Liver (tissue), 3 donors: ENCODE measurements at regions not wholly inside any gene's neighbourhood (a gene's known extent, or its start where the extent isn't known, plus 50 kb on each side); places are given as distances from the start of the nearest gene placed in this dataset.

Experiments
- EGR1 ChIP-seq, 2 donors: IDR thresholded peaks; 2 replicates each; pipeline ENCODE4 v1.6.1; 2016 to 2018; ENCODE audit warnings: antibody characterized with exemption in 2 of 2, low read depth in 2 of 2
- FOXA1 ChIP-seq: IDR thresholded peaks from 2 replicates; pipeline ENCODE4 v1.6.1; 2016; ENCODE audit warnings: antibody characterized with exemption
- GABPA ChIP-seq, 2 donors: IDR thresholded peaks in 1 of 2; conservative IDR thresholded peaks in 1 of 2; 2 replicates each; pipeline ENCODE4 v1.6.1; 2016; ENCODE audit warnings: antibody characterized with exemption in 2 of 2, mild to moderate bottlenecking in 1 of 2, moderate library complexity in 1 of 2
- HNF4A ChIP-seq, 2 donors: conservative IDR thresholded peaks; 2 replicates each; pipeline ENCODE4 v1.6.1; 2016; ENCODE audit warnings: antibody characterized with exemption in 2 of 2, mild to moderate bottlenecking in 2 of 2
- JUND ChIP-seq, 2 donors: IDR thresholded peaks; 2 replicates each; pipeline ENCODE4 v1.6.1; 2016; ENCODE audit warnings: antibody characterized with exemption in 2 of 2
- RAD21 ChIP-seq, 2 donors: IDR thresholded peaks; 2 replicates each; pipeline ENCODE4 v1.6.1; 2016; ENCODE audit warnings: antibody characterized with exemption in 2 of 2, mild to moderate bottlenecking in 2 of 2
- SP1 ChIP-seq: IDR thresholded peaks from 2 replicates; pipeline ENCODE4 v1.6.1; 2018; ENCODE audit warnings: antibody characterized with exemption, mild to moderate bottlenecking
- TAF1 ChIP-seq: conservative IDR thresholded peaks from 2 replicates; pipeline ENCODE4 v1.6.1; 2016; ENCODE audit warnings: antibody characterized with exemption, mild to moderate bottlenecking
- YY1 ChIP-seq: IDR thresholded peaks from 2 replicates; pipeline ENCODE4 v1.6.1; 2016; ENCODE audit warnings: antibody characterized with exemption, mild to moderate bottlenecking
- TF ChIP-seq, protein P1 (sequence below): fragments of 150-350 bp; IDR thresholded peaks from 2 replicates; pipeline ENCODE4 v1.5.1; 2017; ENCODE audit warnings: improper control_type of control experiment, low read depth, low read length; ENCODE audit not compliant: missing input control
- TF ChIP-seq, protein P2 (sequence below): IDR thresholded peaks from 2 replicates; pipeline ENCODE4 v1.6.1; 2016; ENCODE audit warnings: antibody characterized with exemption
- TF ChIP-seq, protein P3 (sequence below): IDR thresholded peaks from 2 replicates; pipeline ENCODE4 v1.6.1; 2016; ENCODE audit warnings: antibody characterized with exemption
- TF ChIP-seq, protein P4 (sequence below): IDR thresholded peaks from 2 replicates; pipeline ENCODE4 v1.6.1; 2016; ENCODE audit warnings: antibody characterized with exemption, mild to moderate bottlenecking
- donor health status: healthy.
- donor health status: healthy.

DNA sequence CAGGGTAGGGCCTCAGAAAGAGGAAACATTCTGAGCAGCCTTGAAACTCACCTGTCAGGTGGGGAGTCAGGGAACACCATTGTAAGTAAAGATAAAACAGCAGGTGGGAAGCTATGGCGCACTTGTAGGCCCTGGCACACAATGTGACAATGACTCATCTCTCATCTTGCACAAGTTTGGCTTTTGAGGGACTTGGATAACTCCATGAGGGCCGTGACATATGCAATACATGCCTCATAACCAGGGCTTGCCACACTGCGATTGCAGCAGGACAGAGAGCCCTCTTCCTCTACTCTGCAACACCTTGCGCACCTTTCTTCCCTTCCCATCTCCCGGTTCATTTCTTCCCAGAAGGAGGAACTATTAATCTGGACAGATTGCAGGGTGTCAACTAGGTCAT is 144.9 kb downstream of the CEP120 start:
- TF ChIP-seq, protein P1, sequence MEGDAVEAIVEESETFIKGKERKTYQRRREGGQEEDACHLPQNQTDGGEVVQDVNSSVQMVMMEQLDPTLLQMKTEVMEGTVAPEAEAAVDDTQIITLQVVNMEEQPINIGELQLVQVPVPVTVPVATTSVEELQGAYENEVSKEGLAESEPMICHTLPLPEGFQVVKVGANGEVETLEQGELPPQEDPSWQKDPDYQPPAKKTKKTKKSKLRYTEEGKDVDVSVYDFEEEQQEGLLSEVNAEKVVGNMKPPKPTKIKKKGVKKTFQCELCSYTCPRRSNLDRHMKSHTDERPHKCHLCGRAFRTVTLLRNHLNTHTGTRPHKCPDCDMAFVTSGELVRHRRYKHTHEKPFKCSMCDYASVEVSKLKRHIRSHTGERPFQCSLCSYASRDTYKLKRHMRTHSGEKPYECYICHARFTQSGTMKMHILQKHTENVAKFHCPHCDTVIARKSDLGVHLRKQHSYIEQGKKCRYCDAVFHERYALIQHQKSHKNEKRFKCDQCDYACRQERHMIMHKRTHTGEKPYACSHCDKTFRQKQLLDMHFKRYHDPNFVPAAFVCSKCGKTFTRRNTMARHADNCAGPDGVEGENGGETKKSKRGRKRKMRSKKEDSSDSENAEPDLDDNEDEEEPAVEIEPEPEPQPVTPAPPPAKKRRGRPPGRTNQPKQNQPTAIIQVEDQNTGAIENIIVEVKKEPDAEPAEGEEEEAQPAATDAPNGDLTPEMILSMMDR = no peak
- TF ChIP-seq EGR1 (IDR thresholded peaks at IDR 0.05; ENCODE audit: low read depth in 2 of 2) = no peak
- TF ChIP-seq TAF1 = no peak
- no peak for TF ChIP-seq YY1
- no peak for TF ChIP-seq GABPA (IDR thresholded peaks at IDR 0.05 in 1 of 2, conservative IDR thresholded peaks at IDR 0.05 in 1 of 2)
- TF ChIP-seq, protein P2, sequence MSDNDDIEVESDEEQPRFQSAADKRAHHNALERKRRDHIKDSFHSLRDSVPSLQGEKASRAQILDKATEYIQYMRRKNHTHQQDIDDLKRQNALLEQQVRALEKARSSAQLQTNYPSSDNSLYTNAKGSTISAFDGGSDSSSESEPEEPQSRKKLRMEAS = no peak
- no peak for TF ChIP-seq RAD21 (IDR thresholded peaks at IDR 0.05)
- TF ChIP-seq JUND (IDR thresholded peaks at IDR 0.05) = no peak
- no peak for TF ChIP-seq SP1
- TF ChIP-seq, protein P3, sequence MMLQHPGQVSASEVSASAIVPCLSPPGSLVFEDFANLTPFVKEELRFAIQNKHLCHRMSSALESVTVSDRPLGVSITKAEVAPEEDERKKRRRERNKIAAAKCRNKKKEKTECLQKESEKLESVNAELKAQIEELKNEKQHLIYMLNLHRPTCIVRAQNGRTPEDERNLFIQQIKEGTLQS = no peak
- TF ChIP-seq, protein P4, sequence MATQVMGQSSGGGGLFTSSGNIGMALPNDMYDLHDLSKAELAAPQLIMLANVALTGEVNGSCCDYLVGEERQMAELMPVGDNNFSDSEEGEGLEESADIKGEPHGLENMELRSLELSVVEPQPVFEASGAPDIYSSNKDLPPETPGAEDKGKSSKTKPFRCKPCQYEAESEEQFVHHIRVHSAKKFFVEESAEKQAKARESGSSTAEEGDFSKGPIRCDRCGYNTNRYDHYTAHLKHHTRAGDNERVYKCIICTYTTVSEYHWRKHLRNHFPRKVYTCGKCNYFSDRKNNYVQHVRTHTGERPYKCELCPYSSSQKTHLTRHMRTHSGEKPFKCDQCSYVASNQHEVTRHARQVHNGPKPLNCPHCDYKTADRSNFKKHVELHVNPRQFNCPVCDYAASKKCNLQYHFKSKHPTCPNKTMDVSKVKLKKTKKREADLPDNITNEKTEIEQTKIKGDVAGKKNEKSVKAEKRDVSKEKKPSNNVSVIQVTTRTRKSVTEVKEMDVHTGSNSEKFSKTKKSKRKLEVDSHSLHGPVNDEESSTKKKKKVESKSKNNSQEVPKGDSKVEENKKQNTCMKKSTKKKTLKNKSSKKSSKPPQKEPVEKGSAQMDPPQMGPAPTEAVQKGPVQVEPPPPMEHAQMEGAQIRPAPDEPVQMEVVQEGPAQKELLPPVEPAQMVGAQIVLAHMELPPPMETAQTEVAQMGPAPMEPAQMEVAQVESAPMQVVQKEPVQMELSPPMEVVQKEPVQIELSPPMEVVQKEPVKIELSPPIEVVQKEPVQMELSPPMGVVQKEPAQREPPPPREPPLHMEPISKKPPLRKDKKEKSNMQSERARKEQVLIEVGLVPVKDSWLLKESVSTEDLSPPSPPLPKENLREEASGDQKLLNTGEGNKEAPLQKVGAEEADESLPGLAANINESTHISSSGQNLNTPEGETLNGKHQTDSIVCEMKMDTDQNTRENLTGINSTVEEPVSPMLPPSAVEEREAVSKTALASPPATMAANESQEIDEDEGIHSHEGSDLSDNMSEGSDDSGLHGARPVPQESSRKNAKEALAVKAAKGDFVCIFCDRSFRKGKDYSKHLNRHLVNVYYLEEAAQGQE = no peak
- no peak for TF ChIP-seq FOXA1
- TF ChIP-seq HNF4A (conservative IDR thresholded peaks at IDR 0.05) = no peak
